ENCODE measurements at regions not wholly inside any gene's neighbourhood (a gene's known extent, or its start where the extent isn't known, plus 50 kb on each side); places are given as distances from the start of the nearest gene placed in this dataset.

DNA sequence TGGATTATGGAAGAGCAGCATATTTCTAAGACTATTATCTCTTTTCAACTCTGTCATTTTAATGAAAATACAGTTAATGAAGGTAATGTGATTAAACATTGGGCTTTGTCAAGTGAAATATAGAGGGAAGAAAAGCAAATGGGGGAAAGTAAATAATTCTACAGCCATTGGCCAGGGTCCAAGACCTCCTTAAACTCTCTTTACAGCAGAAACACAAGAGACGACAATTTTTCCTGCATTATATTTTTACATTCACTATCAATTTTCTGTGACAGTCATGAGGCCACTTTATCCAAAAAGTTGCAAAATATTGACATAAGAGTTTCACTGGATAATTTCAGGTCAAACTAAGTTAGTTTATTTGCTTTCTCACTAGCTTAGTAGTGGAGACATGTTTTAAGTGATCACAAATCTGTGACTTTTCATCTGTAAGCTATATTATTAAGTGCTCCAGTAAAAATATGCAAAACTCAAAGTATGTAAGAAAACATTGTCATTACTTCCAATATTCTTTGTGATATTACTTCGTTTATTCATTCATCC lies 385.9 kb upstream of the DPH6 start:
- no peak overlapping the region for H3K27ac ChIP-seq (ENCODE audit: low read depth, low read length)
- no peak for TF ChIP-seq EZH2 (IDR thresholded peaks at IDR 0.05; ENCODE audit: insufficient read depth, low read length)
- TF ChIP-seq, protein P1, sequence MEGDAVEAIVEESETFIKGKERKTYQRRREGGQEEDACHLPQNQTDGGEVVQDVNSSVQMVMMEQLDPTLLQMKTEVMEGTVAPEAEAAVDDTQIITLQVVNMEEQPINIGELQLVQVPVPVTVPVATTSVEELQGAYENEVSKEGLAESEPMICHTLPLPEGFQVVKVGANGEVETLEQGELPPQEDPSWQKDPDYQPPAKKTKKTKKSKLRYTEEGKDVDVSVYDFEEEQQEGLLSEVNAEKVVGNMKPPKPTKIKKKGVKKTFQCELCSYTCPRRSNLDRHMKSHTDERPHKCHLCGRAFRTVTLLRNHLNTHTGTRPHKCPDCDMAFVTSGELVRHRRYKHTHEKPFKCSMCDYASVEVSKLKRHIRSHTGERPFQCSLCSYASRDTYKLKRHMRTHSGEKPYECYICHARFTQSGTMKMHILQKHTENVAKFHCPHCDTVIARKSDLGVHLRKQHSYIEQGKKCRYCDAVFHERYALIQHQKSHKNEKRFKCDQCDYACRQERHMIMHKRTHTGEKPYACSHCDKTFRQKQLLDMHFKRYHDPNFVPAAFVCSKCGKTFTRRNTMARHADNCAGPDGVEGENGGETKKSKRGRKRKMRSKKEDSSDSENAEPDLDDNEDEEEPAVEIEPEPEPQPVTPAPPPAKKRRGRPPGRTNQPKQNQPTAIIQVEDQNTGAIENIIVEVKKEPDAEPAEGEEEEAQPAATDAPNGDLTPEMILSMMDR (IDR thresholded peaks at IDR 0.05; ENCODE audit: insufficient read depth, low read depth, low read length): no peak
- Mint-ChIP-seq H3K9me3 (ENCODE audit: unreplicated experiment) (no peaks in the 10 kb centered on the region), H3K36me3 (ENCODE audit: low read depth, unreplicated experiment) (no peaks in the 10 kb centered on the region), H3K4me1 (ENCODE audit: low read depth, unreplicated experiment) (no peaks in the 10 kb centered on the region), H3K27me3 (ENCODE audit: low read depth, unreplicated experiment) (no peaks in the 10 kb centered on the region), H3K27ac (ENCODE audit: unreplicated experiment) (no peak overlapping the region), H3K4me3 (ENCODE audit: unreplicated experiment) (no peak overlapping the region)
- no peaks in the 10 kb centered on the region for H3K27me3 ChIP-seq (ENCODE audit: insufficient read depth, low read length)
- DNase-seq (ENCODE audit: low read depth): no peak
- H2AFZ ChIP-seq (ENCODE audit: low read depth, low read length): no peak overlapping the region
- H3K4me1 ChIP-seq (ENCODE audit: insufficient read depth, low read length): no peaks in the 10 kb centered on the region
- H4K20me1 ChIP-seq (ENCODE audit: insufficient read depth, low read length): no peaks in the 10 kb centered on the region
- H3K4me3 ChIP-seq (ENCODE audit: insufficient read depth, low read depth, low read length): no peak overlapping the region
- H3K36me3 ChIP-seq (ENCODE audit: insufficient read depth, low read length): no peaks in the 10 kb centered on the region
- no peaks in the 10 kb centered on the region for H3K79me2 ChIP-seq (ENCODE audit: insufficient read depth, low read length)
- H3K9me3 ChIP-seq (ENCODE audit: insufficient read depth, low read depth, low read length): no peaks in the 10 kb centered on the region
- no peak for FAIRE-seq
- no peak overlapping the region for H3K9ac ChIP-seq (ENCODE audit: low read length)
- no peak overlapping the region for H3K4me2 ChIP-seq (ENCODE audit: low read length)

DNA sequence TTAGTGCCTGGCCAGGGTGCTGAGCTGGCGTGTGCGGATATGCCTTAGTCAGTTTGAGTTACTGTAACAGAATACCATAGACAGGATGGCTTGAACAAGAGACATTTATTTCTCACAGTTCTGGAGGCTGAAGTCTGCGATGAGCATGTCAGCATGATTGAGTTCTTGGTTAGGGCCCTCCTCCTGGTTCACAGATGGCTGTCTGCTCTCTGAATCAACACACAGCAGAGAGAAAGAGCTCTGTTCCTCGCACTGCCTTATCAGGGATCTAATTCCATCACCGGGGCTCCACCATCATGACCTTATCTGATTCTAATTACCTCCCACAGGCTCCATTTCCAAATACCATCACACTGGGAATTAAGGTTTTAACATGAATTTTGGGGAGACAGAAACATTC lies 386.6 kb upstream of the DPH6 start:
- no peaks in the 10 kb centered on the region for H3K4me1 Mint-ChIP-seq (ENCODE audit: low read depth, unreplicated experiment)
- H3K4me1 ChIP-seq (ENCODE audit: insufficient read depth, low read length): no peaks in the 10 kb centered on the region

DNA sequence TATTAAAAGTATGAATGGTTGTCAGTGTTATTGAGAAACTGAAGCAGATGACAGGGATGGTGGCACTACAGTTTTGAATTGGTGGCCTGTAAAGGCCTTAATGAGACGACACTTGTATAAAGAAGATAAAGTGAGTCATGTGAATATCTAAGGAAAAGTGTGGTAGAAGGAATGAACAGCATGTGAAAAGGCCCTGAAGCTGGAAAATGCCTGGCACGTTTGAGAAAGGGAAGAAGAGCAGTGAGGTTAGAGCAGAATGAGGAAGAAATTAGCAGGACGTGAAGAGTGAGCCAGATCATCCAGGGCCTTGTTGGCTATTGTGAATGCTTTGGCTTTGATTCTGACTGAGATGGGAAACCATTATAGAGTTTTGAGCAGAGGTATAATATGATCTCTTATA lies 387.6 kb upstream of the DPH6 start:
- Histone ChIP-seq H3K27ac (ENCODE audit: low read depth, low read length) (no peak overlapping the region), H3K4me1 (ENCODE audit: insufficient read depth, low read length) (no peaks in the 10 kb centered on the region), H2AFZ (ENCODE audit: low read depth, low read length) (no peak overlapping the region), H3K4me2 (ENCODE audit: low read length) (no peak overlapping the region), H3K9me3 (ENCODE audit: insufficient read depth, low read depth, low read length) (no peaks in the 10 kb centered on the region), H4K20me1 (ENCODE audit: insufficient read depth, low read length) (no peaks in the 10 kb centered on the region), H3K9ac (ENCODE audit: low read length) (no peak overlapping the region), H3K4me3 (ENCODE audit: insufficient read depth, low read depth, low read length) (no peak overlapping the region), H3K36me3 (ENCODE audit: insufficient read depth, low read length) (no peaks in the 10 kb centered on the region), H3K79me2 (ENCODE audit: insufficient read depth, low read length) (no peaks in the 10 kb centered on the region), H3K27me3 (ENCODE audit: insufficient read depth, low read length) (no peaks in the 10 kb centered on the region)
- no peaks in the 10 kb centered on the region for H3K36me3 Mint-ChIP-seq (ENCODE audit: low read depth, unreplicated experiment)
- TF ChIP-seq, protein P1 (IDR thresholded peaks at IDR 0.05; ENCODE audit: insufficient read depth, low read depth, low read length): no peak
- no peak for TF ChIP-seq EZH2 (IDR thresholded peaks at IDR 0.05; ENCODE audit: insufficient read depth, low read length)
- no peak overlapping the region for H3K27ac Mint-ChIP-seq (ENCODE audit: unreplicated experiment)
- H3K27me3 Mint-ChIP-seq (ENCODE audit: low read depth, unreplicated experiment): no peaks in the 10 kb centered on the region
- H3K4me3 Mint-ChIP-seq (ENCODE audit: unreplicated experiment): no peak overlapping the region
- H3K9me3 Mint-ChIP-seq (ENCODE audit: unreplicated experiment): no peaks in the 10 kb centered on the region
- no peaks in the 10 kb centered on the region for H3K4me1 Mint-ChIP-seq (ENCODE audit: low read depth, unreplicated experiment)
- FAIRE-seq (no peak), DNase-seq (ENCODE audit: low read depth) (no peak)

More for the DNA sequence above, 386.6 kb upstream of the DPH6 start:
- Histone ChIP-seq H3K9me3 (ENCODE audit: insufficient read depth, low read depth, low read length) (no peaks in the 10 kb centered on the region), H4K20me1 (ENCODE audit: insufficient read depth, low read length) (no peaks in the 10 kb centered on the region), H3K79me2 (ENCODE audit: insufficient read depth, low read length) (no peaks in the 10 kb centered on the region), H2AFZ (ENCODE audit: low read depth, low read length) (no peak overlapping the region), H3K4me3 (ENCODE audit: insufficient read depth, low read depth, low read length) (no peak overlapping the region), H3K27me3 (ENCODE audit: insufficient read depth, low read length) (no peaks in the 10 kb centered on the region), H3K9ac (ENCODE audit: low read length) (no peak overlapping the region), H3K4me2 (ENCODE audit: low read length) (no peak overlapping the region), H3K36me3 (ENCODE audit: insufficient read depth, low read length) (no peaks in the 10 kb centered on the region), H3K27ac (ENCODE audit: low read depth, low read length) (no peak overlapping the region)
- no peak for TF ChIP-seq EZH2 (IDR thresholded peaks at IDR 0.05; ENCODE audit: insufficient read depth, low read length)
- TF ChIP-seq, protein P1 (IDR thresholded peaks at IDR 0.05; ENCODE audit: insufficient read depth, low read depth, low read length): no peak
- H3K27ac Mint-ChIP-seq (ENCODE audit: unreplicated experiment): no peak overlapping the region
- no peak overlapping the region for H3K4me3 Mint-ChIP-seq (ENCODE audit: unreplicated experiment)
- DNase-seq (ENCODE audit: low read depth) (no peak), FAIRE-seq (no peak)
- H3K36me3 Mint-ChIP-seq (ENCODE audit: low read depth, unreplicated experiment): no peaks in the 10 kb centered on the region
- H3K9me3 Mint-ChIP-seq (ENCODE audit: unreplicated experiment): no peaks in the 10 kb centered on the region
- H3K27me3 Mint-ChIP-seq (ENCODE audit: low read depth, unreplicated experiment): no peaks in the 10 kb centered on the region

All from astrocyte (in vitro differentiated cells and primary cell).